Liver (tissue), 7 donors: ENCODE measurements at regions not wholly inside any gene's neighbourhood (a gene's known extent, or its start where the extent isn't known, plus 50 kb on each side); places are given as distances from the start of the nearest gene placed in this dataset.

Experiments used
- DNase-seq: peaks from one replicate; pipeline ENCODE4 v3.0.0-alpha.2; 2017; ENCODE audit warnings: low spot score
- H3K27ac ChIP-seq, 2 donors: one replicate each; pipeline ENCODE4 v1.7.0; 2013; ENCODE audit warnings: inconsistent platforms in 2 of 2, low read length in 2 of 2, control low read depth in 1 of 2, low read depth in 1 of 2, mild to moderate bottlenecking in 1 of 2
- H3K27me3 ChIP-seq, 4 donors: one replicate each; pipeline versions ENCODE4 v1.6.1 to v1.7.0; 2013; ENCODE audit warnings: low read length in 3 of 4, inconsistent platforms in 1 of 4, mild to moderate bottlenecking in 1 of 4, moderate library complexity in 1 of 4; ENCODE audit not compliant: control insufficient read depth in 4 of 4, insufficient read depth in 4 of 4
- H3K36me3 ChIP-seq, 4 donors: one replicate each; pipeline versions ENCODE4 v1.6.1 to v1.7.0; 2013; ENCODE audit warnings: low read length in 3 of 4, mild to moderate bottlenecking in 3 of 4, low read depth in 1 of 4, moderate library complexity in 1 of 4; ENCODE audit not compliant: control insufficient read depth in 4 of 4, insufficient read depth in 3 of 4
- H3K4me1 ChIP-seq, 4 donors: one replicate each; pipeline versions ENCODE4 v1.6.1 to v1.7.0; 2013; ENCODE audit warnings: low read length in 3 of 4, mild to moderate bottlenecking in 3 of 4, moderate library complexity in 1 of 4; ENCODE audit not compliant: control insufficient read depth in 4 of 4, insufficient read depth in 4 of 4
- H3K4me3 ChIP-seq, 3 donors: one replicate each; pipeline versions ENCODE4 v1.6.1 to v1.7.0; 2013; ENCODE audit warnings: low read length in 3 of 3, control low read depth in 1 of 3, low read depth in 1 of 3, mild to moderate bottlenecking in 1 of 3
- H3K9ac ChIP-seq, 2 donors: one replicate each; pipeline ENCODE4 v1.7.0; 2013; ENCODE audit warnings: low read length in 2 of 2, mild to moderate bottlenecking in 2 of 2, moderate library complexity in 2 of 2, control low read depth in 1 of 2, low read depth in 1 of 2
- H3K9me3 ChIP-seq, 4 donors: one replicate each; pipeline versions ENCODE4 v1.6.1 to v1.7.0; 2013; ENCODE audit warnings: low read length in 3 of 4; ENCODE audit not compliant: control insufficient read depth in 4 of 4
- ATF3 ChIP-seq: IDR thresholded peaks from 2 replicates; pipeline ENCODE4 v1.6.1; 2016; ENCODE audit warnings: antibody characterized with exemption
- FOXA2 ChIP-seq: IDR thresholded peaks from 2 replicates; pipeline ENCODE4 v1.6.1; 2016; ENCODE audit warnings: antibody characterized with exemption
- MAX ChIP-seq: IDR thresholded peaks from 2 replicates; pipeline ENCODE4 v1.6.1; 2016; ENCODE audit warnings: antibody characterized with exemption
- NR2F2 ChIP-seq: IDR thresholded peaks from 2 replicates; pipeline ENCODE4 v1.6.1; 2016; ENCODE audit warnings: antibody characterized with exemption
- RAD21 ChIP-seq, 2 donors: IDR thresholded peaks; 2 replicates each; pipeline ENCODE4 v1.6.1; 2016; ENCODE audit warnings: antibody characterized with exemption in 2 of 2, mild to moderate bottlenecking in 2 of 2
- REST ChIP-seq: IDR thresholded peaks from 2 replicates; pipeline ENCODE4 v1.6.1; 2016; ENCODE audit warnings: antibody characterized with exemption, mild to moderate bottlenecking
- SP1 ChIP-seq: IDR thresholded peaks from 2 replicates; pipeline ENCODE4 v1.6.1; 2018; ENCODE audit warnings: antibody characterized with exemption, mild to moderate bottlenecking
- TAF1 ChIP-seq: conservative IDR thresholded peaks from 2 replicates; pipeline ENCODE4 v1.6.1; 2016; ENCODE audit warnings: antibody characterized with exemption, mild to moderate bottlenecking
- YY1 ChIP-seq: IDR thresholded peaks from 2 replicates; pipeline ENCODE4 v1.6.1; 2016; ENCODE audit warnings: antibody characterized with exemption, mild to moderate bottlenecking
- WGBS: extraction: QIAGEN DNeasy Blood & Tissue Kit; methylation state at CpG from one replicate; pipeline ENCODE4 v1.1.7; 2013; 5-methylcytosine and 5-hydroxymethylcytosine counted together
- donor health status: healthy.
- donor health status: healthy.
- donor health status: healthy.
- donor health status: healthy.

GRCh38 chr6:108734271-108734922 lies 113.8 kb upstream of the ARMC2 start:
- 94% methylated on average over 8 of the region's 8 CpGs for WGBS

GRCh38 chr6:108735310-108736001 lies 112.8 kb upstream of the ARMC2 start:
- Histone ChIP-seq H3K36me3 (no peaks in the 10 kb centered on the region), H3K27me3 (no peaks in the 10 kb centered on the region), H3K27ac (no peak overlapping the region), H3K9ac (no peak overlapping the region), H3K9me3 (no peaks in the 10 kb centered on the region), H3K4me1 (peaks cover 0 to 4% (median 0%) of the 10 kb centered on the region in 4 donors), H3K4me3 (no peak overlapping the region)
- WGBS = 98% methylated on average over 2 of the region's 2 CpGs
- TF ChIP-seq FOXA2 = no peak
- no peak for DNase-seq

More at GRCh38 chr6:108734271-108734922, 113.8 kb upstream of the ARMC2 start:
- Histone ChIP-seq H3K36me3 (no peaks in the 10 kb centered on the region), H3K4me1 (no peaks in the 10 kb centered on the region), H3K4me3 (no peak overlapping the region), H3K27me3 (no peaks in the 10 kb centered on the region), H3K27ac (no peak overlapping the region), H3K9me3 (no peaks in the 10 kb centered on the region), H3K9ac (no peak overlapping the region)
- no peak for TF ChIP-seq YY1
- no peak for TF ChIP-seq REST
- TF ChIP-seq NR2F2 = no peak
- TF ChIP-seq RAD21 (IDR thresholded peaks at IDR 0.05) = no peak
- no peak for TF ChIP-seq MAX
- TF ChIP-seq TAF1 = no peak
- no peak for TF ChIP-seq SP1
- no peak for DNase-seq

GRCh38 chr6:108736002-108736361 lies 112.2 kb upstream of the ARMC2 start:
- H3K9me3 ChIP-seq = no peaks in the 10 kb centered on the region
- H3K4me1 ChIP-seq = peaks cover 0 to 4% (median 0%) of the 10 kb centered on the region in 4 donors
- no peak for TF ChIP-seq ATF3
- no peaks in the 10 kb centered on the region for H3K27me3 ChIP-seq
- DNase-seq = no peak
- H3K36me3 ChIP-seq = no peaks in the 10 kb centered on the region
- H3K4me3 ChIP-seq = no peak overlapping the region
- H3K9ac ChIP-seq = no peak overlapping the region
- WGBS = 68% methylated on average over 7 of the region's 7 CpGs
- no peak overlapping the region for H3K27ac ChIP-seq
